Esophagus muscularis mucosa (tissue), 3 donors: ENCODE measurements at regions not wholly inside any gene's neighbourhood (a gene's known extent, or its start where the extent isn't known, plus 50 kb on each side); places are given as distances from the start of the nearest gene placed in this dataset.

Source experiments
- POLR2A ChIP-seq: fragments of 450-650 bp; IDR thresholded peaks from one replicate; pipeline ENCODE4 v1.6.1; 2017; ENCODE audit warnings: antibody characterized with exemption, moderate library complexity, mild to moderate bottlenecking, low read depth
- TF ChIP-seq, protein P1 (sequence below), 3 experiments: fragments of 200-600 bp in 2 of 3; fragments of 450-650 bp in 1 of 3; sonication (generic) in 2 of 3; IDR thresholded peaks; one replicate each; pipeline ENCODE4 v1.5.1; 2017 to 2019; ENCODE audit warnings: antibody characterized with exemption in 3 of 3, mild to moderate bottlenecking in 2 of 3, moderate library complexity in 1 of 3

DNA sequence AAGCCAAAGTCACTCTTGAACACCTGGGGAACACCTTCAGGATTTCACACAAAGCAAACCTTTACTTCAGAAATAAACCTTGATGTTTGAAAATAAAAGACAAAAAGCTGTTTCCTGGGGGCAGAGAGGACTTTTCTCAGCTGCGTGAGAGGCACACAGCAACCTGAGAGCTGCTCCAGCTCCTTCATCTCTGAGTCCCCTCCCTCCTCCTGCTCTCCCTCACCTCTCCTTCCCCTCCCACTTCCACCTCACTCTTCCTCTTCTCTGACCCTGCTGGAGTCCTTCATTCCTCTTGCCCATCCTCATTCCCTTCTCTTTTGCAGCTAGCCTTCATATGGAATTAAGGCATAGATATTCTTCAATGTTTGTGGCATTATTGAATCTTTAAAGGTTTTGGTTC, 208.4 kb downstream of the OMA1 start:
- no peak for TF ChIP-seq POLR2A
- TF ChIP-seq, protein P1, sequence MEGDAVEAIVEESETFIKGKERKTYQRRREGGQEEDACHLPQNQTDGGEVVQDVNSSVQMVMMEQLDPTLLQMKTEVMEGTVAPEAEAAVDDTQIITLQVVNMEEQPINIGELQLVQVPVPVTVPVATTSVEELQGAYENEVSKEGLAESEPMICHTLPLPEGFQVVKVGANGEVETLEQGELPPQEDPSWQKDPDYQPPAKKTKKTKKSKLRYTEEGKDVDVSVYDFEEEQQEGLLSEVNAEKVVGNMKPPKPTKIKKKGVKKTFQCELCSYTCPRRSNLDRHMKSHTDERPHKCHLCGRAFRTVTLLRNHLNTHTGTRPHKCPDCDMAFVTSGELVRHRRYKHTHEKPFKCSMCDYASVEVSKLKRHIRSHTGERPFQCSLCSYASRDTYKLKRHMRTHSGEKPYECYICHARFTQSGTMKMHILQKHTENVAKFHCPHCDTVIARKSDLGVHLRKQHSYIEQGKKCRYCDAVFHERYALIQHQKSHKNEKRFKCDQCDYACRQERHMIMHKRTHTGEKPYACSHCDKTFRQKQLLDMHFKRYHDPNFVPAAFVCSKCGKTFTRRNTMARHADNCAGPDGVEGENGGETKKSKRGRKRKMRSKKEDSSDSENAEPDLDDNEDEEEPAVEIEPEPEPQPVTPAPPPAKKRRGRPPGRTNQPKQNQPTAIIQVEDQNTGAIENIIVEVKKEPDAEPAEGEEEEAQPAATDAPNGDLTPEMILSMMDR (IDR thresholded peaks at IDR 0.05), result no peak
